Fibroblast of villous mesenchyme (primary cell): ENCODE measurements at regions not wholly inside any gene's neighbourhood (a gene's known extent, or its start where the extent isn't known, plus 50 kb on each side); places are given as distances from the start of the nearest gene placed in this dataset.

Source experiments
- DNase-seq: peaks from one replicate; pipeline ENCODE4 v3.0.0-alpha.2; 2010; ENCODE audit warnings: low read depth
- H3K4me3 ChIP-seq: 2 replicates; pipeline ENCODE4 v1.5.1; 2011; ENCODE audit warnings: low read depth, mild to moderate bottlenecking, low read length
- CTCF ChIP-seq: IDR thresholded peaks from 2 replicates; pipeline ENCODE4 v1.5.1; 2012; ENCODE audit warnings: low read depth, mild to moderate bottlenecking, low read length; ENCODE audit not compliant: insufficient read depth

GRCh38 chr4:135564090-135564489, 1362.5 kb upstream of the PABPC4L start:
- no peak overlapping the region for H3K4me3 ChIP-seq
- no peak for DNase-seq
- TF ChIP-seq CTCF, result no peak

- H3K4me3 ChIP-seq, result no peak overlapping the region
- DNase-seq, result no peak
- TF ChIP-seq CTCF, result no peak
Measured at GRCh38 chr4:135553213-135553612, 1351.6 kb upstream of the PABPC4L start.

- no peak overlapping the region for H3K4me3 ChIP-seq
- DNase-seq, result peak; percentile 2
- TF ChIP-seq CTCF, result no peak
Measured at GRCh38 chr4:135552131-135552530, 1350.5 kb upstream of the PABPC4L start.

- DNase-seq, result no peak
- no peak for TF ChIP-seq CTCF
- no peak overlapping the region for H3K4me3 ChIP-seq
Measured at GRCh38 chr4:135548711-135549110, 1347.1 kb upstream of the PABPC4L start.

GRCh38 chr4:135545616-135546317, 1344.2 kb upstream of the PABPC4L start:
- DNase-seq, result no peak
- no peak for TF ChIP-seq CTCF
- H3K4me3 ChIP-seq, result no peak overlapping the region

- DNase-seq, result no peak
- no peak overlapping the region for H3K4me3 ChIP-seq
- TF ChIP-seq CTCF, result no peak
Measured at GRCh38 chr4:135538698-135539097, 1337.1 kb upstream of the PABPC4L start.

GRCh38 chr4:135533053-135533452, 1331.5 kb upstream of the PABPC4L start:
- no peak for TF ChIP-seq CTCF
- no peak for DNase-seq

More at GRCh38 chr4:135533053-135533452, 1331.5 kb upstream of the PABPC4L start:
- H3K4me3 ChIP-seq, result no peak overlapping the region
